GM18870 (cell line): ENCODE measurements at regions not wholly inside any gene's neighbourhood (a gene's known extent, or its start where the extent isn't known, plus 50 kb on each side); places are given as distances from the start of the nearest gene placed in this dataset.

Experiments used
- ATAC-seq: cut with Tn5 transposase; IDR thresholded peaks from one replicate; pipeline ENCODE4 v1.9.1; 2021; ENCODE audit warnings: moderate library complexity; ENCODE audit not compliant: unreplicated experiment

DNA sequence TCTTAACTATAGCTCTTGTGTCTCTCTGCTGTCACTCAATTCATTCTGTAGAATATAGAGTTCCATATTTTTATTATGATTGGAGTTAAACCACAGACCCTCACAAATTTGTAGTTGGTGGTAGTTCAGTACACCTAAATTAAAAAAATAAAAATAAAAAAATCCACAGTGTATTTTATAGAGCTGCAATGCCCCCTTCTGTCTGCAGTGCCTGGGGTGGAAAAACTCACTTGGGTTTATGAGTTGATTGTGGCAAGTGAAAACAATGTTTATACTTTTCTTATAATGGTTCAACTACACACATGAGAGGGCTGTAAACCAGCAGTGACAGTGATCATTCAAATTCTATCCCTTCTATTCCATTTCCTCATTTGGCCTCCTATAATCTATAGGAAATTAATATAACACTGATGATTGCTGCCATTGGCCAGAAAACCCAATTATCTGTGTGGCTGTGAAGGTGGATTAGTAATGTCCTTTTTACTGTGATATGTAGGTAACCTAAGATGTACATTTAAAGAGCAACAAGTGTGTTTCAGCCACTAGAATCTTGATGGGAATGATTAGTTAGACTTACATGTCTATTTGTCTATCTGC lies 166.9 kb upstream of the LRIG3 start:
- ATAC-seq = no peak

DNA sequence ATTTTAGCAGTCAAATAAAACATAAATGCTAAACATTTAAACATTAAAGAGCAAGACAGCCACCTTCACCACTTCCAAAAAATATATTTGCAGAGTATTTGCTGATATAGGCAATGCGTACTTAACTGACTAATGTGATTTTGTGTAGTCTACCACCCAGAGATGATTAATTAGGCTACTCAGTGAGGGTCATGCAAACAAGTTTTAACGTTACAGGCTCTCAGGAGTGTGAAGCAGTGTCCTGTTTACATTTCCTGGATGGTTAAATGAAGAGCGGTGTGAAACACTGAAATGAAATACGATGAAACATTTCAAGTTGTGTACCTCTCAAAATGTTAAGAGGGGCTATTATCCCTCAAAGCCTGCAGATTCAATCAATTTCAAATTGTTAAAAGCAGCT lies 165.8 kb upstream of the LRIG3 start:
- no peak for ATAC-seq

DNA sequence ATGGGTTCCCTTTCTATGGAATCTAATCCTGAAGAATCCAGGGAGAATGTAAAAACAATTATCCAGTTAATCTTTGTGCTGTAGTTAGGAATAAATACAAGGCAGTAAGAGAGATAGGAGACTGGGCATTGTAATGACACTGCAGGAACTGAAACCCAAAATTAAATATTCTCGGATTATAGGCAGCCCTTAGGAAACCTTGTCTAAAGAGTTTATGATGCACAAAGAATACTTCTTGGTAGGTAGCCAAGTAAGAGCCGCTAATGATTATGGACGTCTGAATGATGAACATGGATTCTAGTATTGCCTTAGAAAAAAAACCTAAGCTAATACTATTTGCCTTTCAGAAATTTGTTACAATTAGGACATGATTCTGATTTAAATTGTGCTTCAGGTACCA lies 165.4 kb upstream of the LRIG3 start:
- no peak for ATAC-seq

DNA sequence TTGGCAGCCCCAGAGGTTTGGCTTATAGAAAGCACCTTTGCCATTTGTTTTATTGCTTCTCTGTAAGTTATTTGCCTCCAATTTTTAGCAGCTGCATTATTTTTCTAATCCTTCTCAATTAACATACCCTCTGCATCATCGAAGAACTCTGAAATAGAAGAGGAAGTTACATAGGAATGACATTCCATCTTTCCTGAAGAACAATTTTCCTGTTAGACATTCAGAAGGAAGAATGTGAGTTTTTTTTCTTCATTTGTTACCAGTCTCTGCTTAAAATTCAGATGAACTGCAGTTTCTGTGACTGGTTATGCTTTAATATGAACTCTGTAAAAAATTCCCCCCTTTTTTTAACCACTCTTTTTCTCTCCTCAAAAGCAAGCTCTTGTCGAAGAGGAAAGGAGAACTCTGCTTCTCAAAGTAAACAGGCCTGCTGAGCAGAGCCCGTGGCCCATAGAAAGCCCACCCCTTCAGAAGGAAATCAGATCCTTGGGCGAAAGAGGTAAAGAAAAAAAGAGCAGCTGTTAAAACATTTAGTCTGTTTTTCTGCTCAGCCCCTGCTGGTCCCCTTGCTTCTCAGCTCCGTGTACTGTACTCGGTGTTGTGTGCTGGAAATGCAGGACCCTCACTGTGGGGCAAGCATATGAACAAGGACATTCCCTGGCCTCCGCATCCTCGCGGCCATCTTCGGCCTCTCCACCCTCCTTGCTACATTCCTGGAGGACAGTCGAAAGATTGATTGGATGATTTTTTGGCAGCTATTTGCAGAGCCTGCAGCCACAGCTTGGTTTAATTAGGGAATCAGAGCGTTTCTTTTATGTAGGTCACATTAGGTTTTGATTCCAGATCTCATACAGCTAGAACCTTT lies 164.4 kb upstream of the LRIG3 start:
- ATAC-seq = no peak

DNA sequence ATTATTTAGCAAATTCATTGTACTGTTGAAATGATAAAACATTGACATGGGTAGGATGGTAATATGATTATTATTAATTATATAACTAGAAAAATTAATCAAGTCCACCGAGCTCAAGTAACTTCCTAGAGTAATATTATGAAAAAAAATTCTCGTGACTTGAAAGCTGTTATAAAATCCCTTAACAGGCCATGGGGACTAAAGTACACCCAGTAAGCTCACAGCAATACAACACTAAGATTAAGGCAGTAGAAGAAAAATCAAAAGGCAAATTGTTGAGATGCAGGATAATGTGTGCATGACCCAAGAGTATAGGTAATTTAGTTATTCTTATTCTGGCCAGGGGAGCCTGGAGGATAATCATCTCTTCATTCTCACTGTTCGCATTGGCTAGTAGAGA lies 162.6 kb upstream of the LRIG3 start:
- no peak for ATAC-seq

DNA sequence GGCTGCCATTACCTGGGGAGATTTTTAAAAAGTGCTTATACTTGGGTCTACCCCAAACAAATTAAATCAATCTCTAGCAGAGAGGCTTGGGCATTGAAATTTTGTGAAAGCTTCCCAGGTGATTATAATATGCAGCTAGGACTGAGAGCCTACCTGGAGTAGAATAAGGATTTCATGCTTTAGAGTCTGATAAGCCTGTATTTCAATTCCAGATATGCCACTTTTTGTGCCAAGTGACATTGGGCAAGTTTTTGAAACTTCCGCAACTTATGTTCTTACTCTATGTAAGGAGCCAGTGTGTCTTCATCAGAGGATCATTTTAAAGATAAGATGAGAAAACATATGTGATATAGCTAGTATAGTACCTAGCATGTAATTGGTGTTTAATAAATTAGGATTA lies 159.8 kb upstream of the LRIG3 start:
- no peak for ATAC-seq

DNA sequence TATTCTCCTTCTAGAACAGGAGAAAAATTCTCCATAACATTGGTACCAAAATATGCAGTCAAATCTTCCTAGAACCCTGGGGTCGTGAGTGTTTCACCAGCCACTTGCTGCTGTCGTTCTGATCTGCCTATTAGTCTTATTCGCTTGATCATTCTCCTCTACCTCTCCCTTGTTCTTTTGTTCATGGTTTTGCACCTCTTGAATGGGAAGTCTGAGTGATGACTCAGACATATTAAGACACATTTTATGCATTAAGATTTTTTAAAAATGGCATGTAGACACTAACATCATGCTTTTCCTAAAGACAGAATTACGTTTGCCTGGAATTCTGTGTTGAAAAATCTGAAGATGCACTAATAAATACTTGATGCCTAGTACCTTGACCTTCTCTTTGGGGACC lies 159.2 kb upstream of the LRIG3 start:
- no peak for ATAC-seq

DNA sequence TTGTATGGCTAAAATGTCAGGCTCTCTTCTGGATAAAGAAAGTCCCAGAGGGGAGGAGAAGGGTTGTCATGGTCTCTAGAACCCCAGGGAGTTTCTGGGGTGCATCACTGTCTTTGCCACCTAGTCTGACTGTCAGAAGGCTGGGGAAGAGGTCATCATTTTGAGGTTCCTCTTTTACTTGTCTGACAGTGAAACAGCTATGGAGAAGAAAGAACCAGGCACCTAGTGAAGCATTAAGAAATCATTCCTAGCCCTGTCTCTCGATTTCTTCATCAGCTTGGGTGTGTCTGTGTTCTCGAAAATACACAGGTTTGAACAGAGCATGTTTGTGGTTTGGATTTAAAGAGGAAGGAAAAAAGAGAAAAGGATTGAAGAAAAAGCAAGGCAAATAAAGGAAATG lies 158.7 kb upstream of the LRIG3 start:
- no peak for ATAC-seq

DNA sequence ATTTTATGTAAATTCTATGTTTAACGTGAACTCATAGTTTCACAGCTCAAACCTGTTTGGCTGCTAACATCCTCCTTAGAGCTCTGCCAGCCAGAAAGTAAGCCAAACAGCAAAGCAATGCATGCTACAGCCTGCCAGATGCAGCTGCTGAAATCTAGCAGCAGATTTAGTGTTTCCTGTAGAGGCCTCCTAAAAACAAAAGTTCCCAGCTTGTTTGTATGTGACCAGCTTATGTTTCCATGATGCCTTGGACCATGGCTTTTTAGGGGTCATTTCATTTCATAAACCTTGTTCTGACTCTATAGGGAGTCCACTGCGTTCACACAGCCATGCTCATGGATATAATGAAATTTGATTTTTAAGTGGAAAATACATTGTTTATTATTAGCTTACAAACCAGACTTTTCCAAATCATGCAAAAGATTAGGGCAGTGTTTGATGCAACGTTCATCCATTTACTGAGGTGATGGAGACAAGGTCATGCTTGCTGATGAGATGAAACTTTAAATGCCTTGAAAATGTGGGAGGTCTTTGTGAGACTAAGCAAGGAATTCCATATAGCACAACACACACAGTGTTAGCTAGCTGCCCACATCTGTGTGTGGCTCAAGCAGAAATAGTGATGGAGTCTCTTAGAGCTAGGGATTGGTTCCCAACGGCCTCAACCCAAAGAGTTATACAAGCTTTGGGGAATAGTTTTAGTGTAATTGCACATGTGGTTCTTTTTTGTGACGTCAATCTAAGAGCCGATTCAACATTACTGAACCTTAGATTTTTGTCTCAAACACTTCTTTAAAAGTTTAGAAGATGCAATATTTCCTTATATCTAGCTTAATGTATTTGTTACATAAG lies 157.5 kb upstream of the LRIG3 start:
- ATAC-seq = no peak

DNA sequence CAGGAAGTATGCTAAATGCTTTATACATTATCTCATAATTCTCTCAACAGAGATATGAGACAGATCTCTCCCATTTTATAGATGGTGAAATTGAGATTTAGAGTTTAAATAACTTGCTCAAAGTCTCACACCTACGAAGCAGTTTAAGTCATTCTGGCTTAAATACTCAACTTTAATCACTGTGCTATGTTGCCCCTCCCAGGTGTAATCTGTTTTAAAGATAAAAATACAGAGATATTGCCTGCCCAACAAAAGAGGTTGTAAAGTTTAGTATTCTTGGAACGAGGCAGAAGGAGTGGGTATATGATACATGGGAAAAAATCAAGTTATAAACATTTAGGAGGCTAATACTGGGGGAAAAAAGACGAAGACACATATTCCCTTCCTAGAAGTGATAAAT lies 156.8 kb upstream of the LRIG3 start:
- no peak for ATAC-seq

DNA sequence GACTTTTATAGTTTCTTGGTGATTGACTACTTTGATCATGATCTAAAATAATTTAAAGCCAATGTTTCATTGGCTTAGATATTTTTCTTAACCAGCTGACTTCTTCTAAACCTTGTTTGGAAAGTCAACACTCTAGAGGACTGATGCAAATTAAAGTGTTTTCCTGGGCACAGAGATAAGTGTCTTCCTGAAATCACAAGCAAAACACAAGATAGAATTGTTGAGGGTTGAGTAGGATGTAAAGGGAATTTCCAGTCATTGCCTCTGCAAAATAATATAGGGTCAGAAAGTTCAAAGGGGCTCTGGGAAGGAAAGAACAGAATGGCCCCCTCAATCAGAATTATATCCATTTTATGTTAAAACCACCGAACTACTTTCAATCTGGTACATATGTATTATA lies 156.3 kb upstream of the LRIG3 start:
- no peak for ATAC-seq

DNA sequence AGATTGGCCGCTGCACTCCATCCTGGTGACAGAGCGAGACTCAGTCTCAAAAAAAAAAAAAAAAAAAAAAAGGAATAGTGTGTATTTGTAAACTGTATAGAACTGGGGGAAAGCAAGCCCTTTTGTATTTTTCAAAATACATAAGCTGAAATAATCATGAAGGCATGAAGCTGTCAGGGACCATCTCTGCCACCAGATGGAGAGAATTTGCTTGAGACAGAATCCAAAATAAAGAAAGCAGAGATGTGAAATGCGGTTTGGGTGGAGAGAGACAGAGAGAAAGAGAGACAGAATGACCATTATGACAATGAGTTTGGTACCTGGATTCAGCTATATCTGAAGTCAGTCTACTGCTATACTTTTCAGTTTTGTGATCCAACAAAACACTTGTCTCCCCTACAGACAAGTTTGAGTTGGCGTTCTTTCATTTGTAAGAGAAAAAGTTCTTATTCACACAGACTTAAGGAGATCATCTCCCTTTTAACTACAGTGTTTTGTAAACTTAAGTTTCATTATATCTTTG lies 155.7 kb upstream of the LRIG3 start:
- ATAC-seq = no peak

DNA sequence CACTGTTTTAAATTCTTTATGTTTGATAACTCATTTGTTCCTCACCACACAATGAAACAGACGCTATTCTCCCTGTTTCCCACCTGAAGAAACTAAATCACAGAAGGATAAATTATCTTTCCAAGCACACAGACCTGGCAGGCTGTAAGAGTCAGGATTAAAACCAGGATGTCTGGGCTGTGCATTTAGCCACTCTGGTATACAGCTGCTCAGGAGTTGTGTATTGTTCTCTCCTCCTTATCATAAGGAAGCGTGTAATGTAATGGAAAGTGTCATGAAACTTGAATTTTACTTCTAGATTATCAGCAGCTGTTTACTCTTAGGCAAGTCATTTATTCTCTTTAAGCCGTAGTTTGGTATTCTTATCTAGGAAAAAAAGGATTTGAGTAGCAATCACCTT lies 154.8 kb upstream of the LRIG3 start:
- ATAC-seq = no peak

DNA sequence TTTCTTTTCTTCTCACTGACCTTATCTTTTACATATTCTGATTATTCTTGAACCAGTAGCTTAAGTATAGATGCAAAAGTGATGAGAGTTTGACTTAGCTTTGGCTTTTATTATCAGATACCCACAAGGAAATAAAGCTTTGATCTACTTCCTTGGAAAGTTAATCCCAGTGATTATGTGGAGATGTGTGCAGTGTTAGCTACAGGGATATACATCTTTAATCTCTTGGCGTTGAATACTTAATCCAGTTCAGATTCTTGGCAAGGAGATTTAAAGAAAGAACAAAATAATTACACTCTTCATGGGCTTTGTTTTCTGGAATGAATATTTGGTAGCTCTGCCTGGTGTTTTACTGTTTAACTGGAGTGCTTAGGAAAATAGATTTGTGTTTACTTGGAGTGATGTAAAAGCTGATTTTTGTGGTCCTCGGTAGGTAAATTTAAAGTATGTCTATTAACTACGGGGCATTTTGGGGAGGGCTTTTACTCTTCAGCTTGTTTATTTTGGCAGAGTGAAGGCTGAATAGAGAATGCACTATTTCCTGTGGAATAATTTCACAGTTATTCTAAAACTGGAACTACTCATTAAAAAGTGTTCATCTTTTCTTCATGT lies 150.1 kb upstream of the LRIG3 start:
- ATAC-seq = no peak

DNA sequence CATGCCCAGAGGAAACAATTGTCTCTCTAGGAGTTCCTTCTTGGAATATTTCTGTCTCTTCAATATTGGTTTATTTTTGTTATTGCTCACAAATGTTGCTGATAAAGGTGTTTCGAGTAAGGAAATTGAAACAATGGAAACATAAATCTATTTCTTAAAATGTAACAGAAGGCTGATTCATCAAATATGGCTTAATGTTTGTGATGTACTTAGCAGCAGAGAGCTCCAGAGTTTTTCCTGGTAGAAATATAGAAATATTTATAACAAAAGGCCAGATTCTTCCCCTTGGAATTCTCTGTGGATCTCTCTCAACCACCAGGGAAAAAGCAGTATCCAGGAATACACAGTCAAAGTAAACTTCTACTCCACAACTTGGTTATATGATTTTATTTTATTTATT lies 149.2 kb upstream of the LRIG3 start:
- ATAC-seq = no peak

DNA sequence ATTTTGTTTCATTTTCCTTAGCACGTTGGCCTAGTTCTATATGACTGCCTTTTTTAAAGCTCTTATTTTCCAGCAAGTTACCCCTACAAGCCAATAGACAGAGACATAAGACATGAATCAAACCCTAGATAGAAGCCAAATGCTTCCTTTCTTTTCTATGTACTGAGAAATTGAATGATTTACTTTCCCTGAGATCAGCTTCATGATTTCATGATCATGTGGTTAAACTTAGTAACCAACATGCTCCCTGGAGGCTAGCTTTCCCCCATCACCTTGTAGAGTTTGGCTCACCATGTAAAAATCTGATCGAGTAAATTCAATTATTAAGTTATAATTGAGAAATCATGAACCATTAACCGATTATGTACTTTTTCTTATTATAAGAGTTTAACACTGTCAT lies 148.1 kb upstream of the LRIG3 start:
- ATAC-seq = no peak

DNA sequence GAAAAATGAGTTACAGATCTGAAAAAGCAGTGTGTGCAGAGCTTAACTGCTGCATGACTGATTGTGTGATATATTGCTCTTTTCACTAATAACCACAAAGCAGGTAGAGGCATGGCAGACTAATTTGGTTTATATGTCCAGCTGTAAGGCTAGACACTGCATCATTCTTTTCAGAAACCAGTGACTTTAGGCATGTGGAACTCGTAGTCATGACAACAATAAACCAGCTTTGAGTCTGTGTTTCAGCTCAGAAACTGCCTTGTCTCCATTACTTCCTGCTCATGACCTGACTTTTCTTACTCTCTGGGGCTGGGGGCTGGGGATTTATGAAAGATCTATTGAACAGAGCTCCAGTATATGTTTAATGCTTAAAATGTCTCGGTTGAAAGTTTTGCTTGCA lies 146.8 kb upstream of the LRIG3 start:
- peak; percentile 65 for ATAC-seq

DNA sequence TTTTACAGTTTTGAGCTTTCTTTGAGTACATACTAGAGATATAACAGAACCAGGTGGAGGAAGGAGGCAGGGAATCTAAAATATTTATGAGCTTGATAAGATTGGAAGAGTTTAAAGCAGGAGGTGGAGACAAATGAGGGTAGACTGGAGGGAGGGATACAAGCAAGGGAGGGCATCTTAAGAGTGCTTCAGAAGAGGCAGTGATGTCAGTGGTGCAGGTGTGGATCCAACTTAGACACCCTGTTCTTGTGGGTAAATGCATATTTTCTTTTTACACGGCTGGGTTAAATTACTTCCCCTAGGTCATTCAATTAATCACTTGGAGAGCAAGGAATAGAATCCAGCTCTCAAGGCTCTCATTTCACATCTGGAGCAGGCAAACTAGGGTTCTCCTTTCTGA lies 146.1 kb upstream of the LRIG3 start:
- ATAC-seq = no peak

DNA sequence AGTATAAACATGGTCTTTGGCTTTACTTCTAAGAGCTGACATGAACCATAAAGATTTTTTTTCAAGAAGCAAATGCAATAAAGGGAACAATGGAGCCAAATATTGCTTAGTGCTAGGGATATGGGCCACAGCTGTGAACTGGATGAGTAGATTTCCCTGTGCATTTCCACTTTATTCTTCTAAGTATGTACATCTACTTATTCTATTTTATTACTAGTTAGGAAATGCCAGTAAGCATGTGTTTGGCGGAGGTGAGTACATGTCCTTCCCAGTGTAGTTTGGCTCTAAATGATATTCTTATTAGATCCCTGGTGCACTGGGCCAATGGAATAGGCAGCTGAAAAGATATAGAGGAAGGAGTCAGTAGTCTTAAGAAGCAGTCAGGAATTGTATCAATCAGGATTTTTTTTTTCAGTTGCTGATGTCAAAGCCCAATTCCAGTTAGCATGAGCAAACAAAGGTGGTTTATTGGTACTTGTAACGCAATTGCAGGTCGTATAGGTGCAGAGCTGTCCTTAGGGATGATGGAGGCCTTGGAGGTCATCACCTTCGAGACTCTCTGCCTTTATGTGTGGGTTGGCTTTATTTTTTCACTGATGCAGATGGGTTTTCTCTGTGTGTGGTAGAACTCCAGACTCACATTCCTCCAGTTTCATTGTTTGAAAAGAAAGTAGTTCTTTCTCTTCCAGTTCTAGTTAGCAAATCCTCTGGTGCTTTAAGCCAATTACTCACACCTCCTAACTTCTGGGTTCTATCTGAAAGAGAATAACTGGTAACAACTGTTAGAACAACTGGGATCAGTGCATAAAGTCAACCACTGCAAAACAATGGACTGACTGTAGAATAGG lies 139.0 kb upstream of the LRIG3 start:
- no peak for ATAC-seq

DNA sequence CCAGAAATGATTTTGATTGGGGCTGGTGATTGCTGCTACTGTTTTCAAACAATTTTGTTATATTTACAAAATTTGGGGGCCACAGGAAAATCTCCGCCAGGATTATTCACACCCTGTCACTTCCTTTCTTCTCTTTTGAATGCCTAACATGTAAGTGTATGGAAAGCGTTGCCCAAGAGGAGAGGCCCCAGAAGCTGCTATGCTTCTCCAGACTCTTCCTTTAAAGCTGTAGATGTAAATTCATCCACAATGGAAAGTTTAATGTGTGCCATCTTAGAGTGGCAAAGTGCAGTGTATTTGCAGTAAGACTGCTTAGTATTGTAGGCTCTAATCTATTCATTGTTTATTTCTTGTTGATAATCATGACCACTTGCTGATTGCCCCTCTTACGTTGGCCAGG lies 136.7 kb upstream of the LRIG3 start:
- ATAC-seq = no peak
